GM20000 (cell line): ENCODE measurements at regions not wholly inside any gene's neighbourhood (a gene's known extent, or its start where the extent isn't known, plus 50 kb on each side); places are given as distances from the start of the nearest gene placed in this dataset.

Experiments used
- DNase-seq: peaks from one replicate; pipeline ENCODE4 v3.0.0; 2012; ENCODE audit warnings: low spot score
- CTCF ChIP-seq: IDR thresholded peaks from 2 replicates; pipeline ENCODE4 v1.5.1; 2012; ENCODE audit warnings: mild to moderate bottlenecking, control low read depth; ENCODE audit errors: extremely low read depth, missing control alignments

- TF ChIP-seq CTCF, result no peak
- no peak for DNase-seq
Measured at GRCh38 chr9:29844251-29844650, 2271.0 kb upstream of the C9orf72 start.

DNA sequence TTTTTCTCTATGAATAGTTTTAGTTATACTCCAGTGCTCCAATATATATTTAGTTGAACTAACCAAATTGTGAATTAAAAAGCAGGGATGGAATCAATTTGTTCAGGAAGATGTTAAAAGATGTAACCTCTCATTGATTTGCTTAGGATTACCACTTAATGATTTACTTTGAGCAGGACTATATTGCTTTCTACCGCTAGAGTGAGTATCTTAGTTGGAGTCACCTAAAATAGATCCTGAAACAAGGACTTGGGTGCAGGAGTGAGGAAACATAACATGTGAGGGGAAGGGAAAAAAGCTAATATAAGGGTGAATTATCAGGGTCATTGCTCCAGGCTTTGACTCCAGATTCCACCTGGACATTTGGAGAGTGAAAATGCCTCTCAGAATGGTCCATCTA lies 2277.4 kb upstream of the C9orf72 start:
- no peak for TF ChIP-seq CTCF
- no peak for DNase-seq

GRCh38 chr9:29861803-29862202 lies 2288.5 kb upstream of the C9orf72 start:
- no peak for DNase-seq
- no peak for TF ChIP-seq CTCF

DNA sequence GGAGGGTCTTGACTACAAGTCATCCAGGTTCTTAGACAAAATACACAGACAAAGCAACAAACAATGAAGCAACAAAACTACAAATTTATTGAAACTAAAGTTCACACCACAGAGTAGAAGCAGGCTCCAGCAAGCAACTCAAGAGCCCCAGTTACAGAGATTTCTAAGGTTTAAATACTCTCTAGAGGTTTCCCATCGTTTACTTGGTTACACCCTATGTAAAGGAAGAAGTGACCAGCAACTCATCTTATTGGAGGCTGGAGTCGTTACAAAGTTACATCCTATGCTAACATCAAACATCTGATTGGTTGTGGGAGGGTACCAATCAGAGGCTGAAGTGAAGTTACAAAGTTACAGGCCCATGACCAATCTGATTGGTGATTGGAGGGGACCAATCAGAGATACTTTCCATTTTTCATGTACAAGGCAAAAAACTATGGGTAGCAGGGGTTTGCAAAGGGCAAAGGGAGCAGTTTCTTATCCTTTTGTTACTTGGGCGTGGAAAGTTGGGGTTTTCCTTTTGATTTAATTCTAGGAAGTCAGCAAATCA lies 2292.6 kb upstream of the C9orf72 start:
- no peak for DNase-seq

GRCh38 chr9:29866556-29866955 lies 2293.3 kb upstream of the C9orf72 start:
- DNase-seq, result no peak

More for the DNA sequence above, 2292.6 kb upstream of the C9orf72 start:
- no peak for TF ChIP-seq CTCF

GRCh38 chr9:29873579-29873978 lies 2300.3 kb upstream of the C9orf72 start:
- DNase-seq, result no peak
- no peak for TF ChIP-seq CTCF

More at GRCh38 chr9:29866556-29866955, 2293.3 kb upstream of the C9orf72 start:
- no peak for TF ChIP-seq CTCF

- no peak for DNase-seq
- no peak for TF ChIP-seq CTCF
Measured at GRCh38 chr9:29875547-29875946, 2302.3 kb upstream of the C9orf72 start.
